Endodermal cell (in vitro differentiated cells): ENCODE measurements at regions not wholly inside any gene's neighbourhood (a gene's known extent, or its start where the extent isn't known, plus 50 kb on each side); places are given as distances from the start of the nearest gene placed in this dataset.

Source experiments
- DNase-seq: peaks from one replicate; pipeline ENCODE4 v3.0.0-alpha.2; 2017
- H3K27ac ChIP-seq: 2 replicates; pipeline ENCODE4 v1.5.1; 2013; ENCODE audit warnings: mild to moderate bottlenecking, low read depth, low read length, moderate library complexity
- H3K27me3 ChIP-seq: 2 replicates; pipeline ENCODE4 v1.6.1; 2013; ENCODE audit warnings: mild to moderate bottlenecking, low read length, moderate library complexity; ENCODE audit not compliant: insufficient read depth, control insufficient read depth, poor library complexity, severe bottlenecking
- H3K36me3 ChIP-seq: 2 replicates; pipeline ENCODE4 v1.7.0; 2013; ENCODE audit warnings: mild to moderate bottlenecking, low read length, moderate library complexity; ENCODE audit not compliant: control insufficient read depth, insufficient read depth
- H3K4me1 ChIP-seq: one replicate; pipeline ENCODE4 v1.7.0; 2013; ENCODE audit warnings: low read length; ENCODE audit not compliant: control insufficient read depth, insufficient read depth
- H3K4me3 ChIP-seq: 2 replicates; pipeline ENCODE4 v1.5.1; 2013; ENCODE audit warnings: mild to moderate bottlenecking, low read length, moderate library complexity
- H3K9ac ChIP-seq: 2 replicates; pipeline ENCODE4 v1.6.1; 2013; ENCODE audit warnings: mild to moderate bottlenecking, low read length, moderate library complexity; ENCODE audit not compliant: poor library complexity, severe bottlenecking; ENCODE audit errors: extremely low read depth
- H3K9me3 ChIP-seq: 2 replicates; pipeline ENCODE4 v1.6.1; 2013; ENCODE audit warnings: mild to moderate bottlenecking, low read length, moderate library complexity; ENCODE audit not compliant: control insufficient read depth
- H3K27ac Mint-ChIP-seq: 2 replicates; pipeline ENCODE4 v1.8.0; 2020; ENCODE audit warnings: mixed read lengths
- H3K27me3 Mint-ChIP-seq: 2 replicates; pipeline ENCODE4 v1.8.0; 2021; ENCODE audit warnings: mild to moderate bottlenecking, mixed read lengths; ENCODE audit not compliant: insufficient read depth
- H3K36me3 Mint-ChIP-seq: 2 replicates; pipeline ENCODE4 v1.8.0; 2020; ENCODE audit warnings: low read depth, mixed read lengths
- H3K4me1 Mint-ChIP-seq: 2 replicates; pipeline ENCODE4 v1.8.0; 2020; ENCODE audit warnings: mixed read lengths
- H3K4me3 Mint-ChIP-seq: 2 replicates; pipeline ENCODE4 v1.8.0; 2020; ENCODE audit warnings: mild to moderate bottlenecking, moderate library complexity, mixed read lengths
- H3K9me3 Mint-ChIP-seq: 2 replicates; pipeline ENCODE4 v1.8.0; 2020; ENCODE audit warnings: mild to moderate bottlenecking, mixed read lengths
- CTCF ChIP-seq: fragments of 200-600 bp; sonication (generic); conservative IDR thresholded peaks from 2 replicates; pipeline ENCODE4 v1.5.0; 2021; ENCODE audit warnings: antibody characterized with exemption, mild to moderate bottlenecking
- WGBS, 2 experiments: methylation state at CpG; one replicate each; pipeline versions ENCODE4 v1.1.5 to v1.1.7; 2013; ENCODE audit warnings: missing lambda C conversion rate in 2 of 2, mixed read lengths in 1 of 2; ENCODE audit not compliant: insufficient coverage in 1 of 2, insufficient read length in 1 of 2; 5-methylcytosine and 5-hydroxymethylcytosine counted together

- Mint-ChIP-seq H3K4me1 (no peaks in the 10 kb centered on the region), H3K9me3 (peaks cover 2% of the 10 kb centered on the region), H3K36me3 (no peaks in the 10 kb centered on the region)
These were observed 118.9 kb downstream of the NXNL2 start for GRCh38 chr9:88653911-88654310.

GRCh38 chr9:88657893-88658292, 122.9 kb downstream of the NXNL2 start:
- Histone ChIP-seq H3K27ac (no peak overlapping the region), H3K27me3 (no peaks in the 10 kb centered on the region), H3K36me3 (no peaks in the 10 kb centered on the region), H3K4me3 (no peak overlapping the region), H3K9me3 (peaks cover 11% of the 10 kb centered on the region), H3K9ac (no peak overlapping the region), H3K4me1 (no peaks in the 10 kb centered on the region)
- H3K27me3 Mint-ChIP-seq = no peaks in the 10 kb centered on the region
- 67 to 83% methylated on average over 2 of the region's 2 CpGs for WGBS, 2 experiments
- no peaks in the 10 kb centered on the region for H3K36me3 Mint-ChIP-seq
- H3K9me3 Mint-ChIP-seq = no peaks in the 10 kb centered on the region
- H3K4me1 Mint-ChIP-seq = peaks cover 2% of the 10 kb centered on the region
- H3K27ac Mint-ChIP-seq = no peak overlapping the region
- H3K4me3 Mint-ChIP-seq = no peak overlapping the region
- DNase-seq = no peak
- TF ChIP-seq CTCF = no peak

More at GRCh38 chr9:88653911-88654310, 118.9 kb downstream of the NXNL2 start:
- H3K9me3 ChIP-seq = no peaks in the 10 kb centered on the region
- Mint-ChIP-seq H3K27me3 (no peaks in the 10 kb centered on the region), H3K4me3 (no peak overlapping the region), H3K27ac (no peak overlapping the region)
- no peak for TF ChIP-seq CTCF
- no peaks in the 10 kb centered on the region for H3K4me1 ChIP-seq
- H3K27ac ChIP-seq = no peak overlapping the region
- no peak for DNase-seq
- H3K27me3 ChIP-seq = no peaks in the 10 kb centered on the region
- H3K36me3 ChIP-seq = no peaks in the 10 kb centered on the region
- H3K9ac ChIP-seq = no peak overlapping the region
- H3K4me3 ChIP-seq = no peak overlapping the region
- WGBS, 2 experiments = 94 to 100% methylated on average over 2 to 3 of the region's 3 CpGs

- Mint-ChIP-seq H3K27me3 (no peaks in the 10 kb centered on the region), H3K4me1 (peaks cover 2% of the 10 kb centered on the region), H3K9me3 (no peaks in the 10 kb centered on the region), H3K27ac (no peak overlapping the region), H3K36me3 (no peaks in the 10 kb centered on the region), H3K4me3 (no peak overlapping the region)
- H3K27ac ChIP-seq = no peak overlapping the region
- H3K4me3 ChIP-seq = no peak overlapping the region
- H3K4me1 ChIP-seq = no peaks in the 10 kb centered on the region
- WGBS, 2 experiments = 88 to 92% methylated on average over 4 to 7 of the region's 7 CpGs
- H3K27me3 ChIP-seq = no peaks in the 10 kb centered on the region
- TF ChIP-seq CTCF = no peak
- H3K36me3 ChIP-seq = no peaks in the 10 kb centered on the region
- no peak for DNase-seq
- H3K9ac ChIP-seq = no peak overlapping the region
- H3K9me3 ChIP-seq = peaks cover 11% of the 10 kb centered on the region
These were observed 123.4 kb downstream of the NXNL2 start for GRCh38 chr9:88658311-88658822.
